Chondrocyte (in vitro differentiated cells): ENCODE measurements at regions not wholly inside any gene's neighbourhood (a gene's known extent, or its start where the extent isn't known, plus 50 kb on each side); places are given as distances from the start of the nearest gene placed in this dataset.

Source experiments
- DNase-seq: peaks from one replicate; pipeline ENCODE4 v3.0.0; 2021; ENCODE audit warnings: mixed read lengths, low spot score
- H3K27ac Mint-ChIP-seq: one replicate; pipeline ENCODE4 v1.8.0; 2021; ENCODE audit warnings: mild to moderate bottlenecking, moderate library complexity, mixed read lengths; ENCODE audit not compliant: unreplicated experiment
- H3K27me3 Mint-ChIP-seq: 2 replicates; pipeline ENCODE4 v1.8.0; 2021; ENCODE audit warnings: low read depth, mixed read lengths
- H3K36me3 Mint-ChIP-seq: 2 replicates; pipeline ENCODE4 v1.8.0; 2021; ENCODE audit warnings: low read depth, mixed read lengths
- H3K4me1 Mint-ChIP-seq: 2 replicates; pipeline ENCODE4 v1.8.0; 2021; ENCODE audit warnings: low read depth, mild to moderate bottlenecking, mixed read lengths
- H3K4me3 Mint-ChIP-seq: one replicate; pipeline ENCODE4 v1.8.0; 2021; ENCODE audit warnings: mild to moderate bottlenecking, moderate library complexity, mixed read lengths; ENCODE audit not compliant: unreplicated experiment
- H3K9me3 Mint-ChIP-seq: 2 replicates; pipeline ENCODE4 v1.8.0; 2021; ENCODE audit warnings: low read depth, mixed read lengths
- TF ChIP-seq, protein P1 (sequence below): fragments of 200-600 bp; sonication (generic); IDR thresholded peaks from 2 replicates; pipeline ENCODE4 v1.5.0; 2021; ENCODE audit warnings: antibody characterized with exemption, mild to moderate bottlenecking, moderate library complexity

DNA sequence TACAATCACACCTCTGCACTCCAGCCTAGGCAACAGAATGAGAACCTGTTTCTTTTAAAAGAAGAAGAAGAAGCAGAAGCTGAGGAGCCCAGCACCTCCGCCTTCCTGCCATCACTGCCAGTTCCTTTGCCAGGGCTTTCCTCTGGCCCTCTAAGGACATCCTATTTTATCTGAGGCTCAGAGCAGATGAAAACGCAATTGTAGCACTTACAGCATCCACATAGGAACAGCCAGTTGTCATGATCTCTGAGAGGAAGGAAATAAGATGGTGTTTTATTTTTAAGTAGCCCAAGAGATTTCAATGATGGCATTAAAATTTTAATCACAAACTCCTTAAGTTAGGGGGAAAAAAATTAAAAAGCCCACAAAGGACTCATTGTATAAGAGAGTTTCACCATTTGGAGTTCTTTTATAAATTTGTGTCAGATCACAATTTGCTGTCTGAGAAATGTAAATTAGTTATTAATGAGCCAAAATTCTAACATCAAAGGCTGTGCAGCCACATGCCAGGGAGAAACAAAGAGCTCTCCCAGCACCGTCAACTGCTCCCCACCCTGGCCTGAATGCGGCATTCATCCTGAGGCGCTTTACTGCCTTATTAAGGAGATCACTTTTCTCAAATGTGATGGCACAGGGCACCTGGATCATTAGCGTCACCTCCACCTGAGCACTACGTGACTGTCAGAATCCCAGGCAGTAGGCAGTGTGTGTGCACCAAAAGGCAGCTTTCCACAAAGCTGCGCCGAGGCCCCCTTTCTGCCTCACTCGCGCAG is 393.0 kb downstream of the FOXO1 start:
- Mint-ChIP-seq H3K27ac (no peak overlapping the region), H3K4me3 (no peak overlapping the region), H3K9me3 (no peaks in the 10 kb centered on the region), H3K4me1 (peaks cover 43% of the 10 kb centered on the region), H3K27me3 (peaks cover 19% of the 10 kb centered on the region), H3K36me3 (peaks cover 2% of the 10 kb centered on the region)
- DNase-seq: no peak
- TF ChIP-seq, protein P1, sequence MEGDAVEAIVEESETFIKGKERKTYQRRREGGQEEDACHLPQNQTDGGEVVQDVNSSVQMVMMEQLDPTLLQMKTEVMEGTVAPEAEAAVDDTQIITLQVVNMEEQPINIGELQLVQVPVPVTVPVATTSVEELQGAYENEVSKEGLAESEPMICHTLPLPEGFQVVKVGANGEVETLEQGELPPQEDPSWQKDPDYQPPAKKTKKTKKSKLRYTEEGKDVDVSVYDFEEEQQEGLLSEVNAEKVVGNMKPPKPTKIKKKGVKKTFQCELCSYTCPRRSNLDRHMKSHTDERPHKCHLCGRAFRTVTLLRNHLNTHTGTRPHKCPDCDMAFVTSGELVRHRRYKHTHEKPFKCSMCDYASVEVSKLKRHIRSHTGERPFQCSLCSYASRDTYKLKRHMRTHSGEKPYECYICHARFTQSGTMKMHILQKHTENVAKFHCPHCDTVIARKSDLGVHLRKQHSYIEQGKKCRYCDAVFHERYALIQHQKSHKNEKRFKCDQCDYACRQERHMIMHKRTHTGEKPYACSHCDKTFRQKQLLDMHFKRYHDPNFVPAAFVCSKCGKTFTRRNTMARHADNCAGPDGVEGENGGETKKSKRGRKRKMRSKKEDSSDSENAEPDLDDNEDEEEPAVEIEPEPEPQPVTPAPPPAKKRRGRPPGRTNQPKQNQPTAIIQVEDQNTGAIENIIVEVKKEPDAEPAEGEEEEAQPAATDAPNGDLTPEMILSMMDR: no peak

DNA sequence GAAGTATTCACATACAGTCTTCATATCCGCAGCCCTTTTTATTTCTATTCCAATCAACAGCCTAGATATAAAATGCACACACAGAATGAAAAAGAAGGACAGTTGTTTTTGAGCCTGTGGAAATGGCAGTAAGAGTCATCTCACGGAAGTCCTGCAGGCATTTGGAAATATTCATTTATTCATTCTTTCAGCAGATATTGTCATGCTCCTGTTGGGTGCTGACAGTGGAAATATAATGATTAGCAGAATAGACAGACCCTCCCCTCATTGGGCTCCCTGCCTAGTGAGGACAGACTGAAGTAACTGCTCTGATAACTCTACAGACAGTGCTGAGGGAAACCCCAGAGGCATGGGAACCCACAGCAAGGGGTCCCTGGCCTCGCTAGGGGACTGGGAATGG is 392.3 kb downstream of the FOXO1 start:
- Mint-ChIP-seq H3K27ac (no peak overlapping the region), H3K4me1 (peaks cover 39% of the 10 kb centered on the region), H3K4me3 (no peak overlapping the region), H3K9me3 (no peaks in the 10 kb centered on the region), H3K36me3 (peaks cover 2% of the 10 kb centered on the region), H3K27me3 (peaks cover 19% of the 10 kb centered on the region)
- TF ChIP-seq, protein P1: no peak
- no peak for DNase-seq

DNA sequence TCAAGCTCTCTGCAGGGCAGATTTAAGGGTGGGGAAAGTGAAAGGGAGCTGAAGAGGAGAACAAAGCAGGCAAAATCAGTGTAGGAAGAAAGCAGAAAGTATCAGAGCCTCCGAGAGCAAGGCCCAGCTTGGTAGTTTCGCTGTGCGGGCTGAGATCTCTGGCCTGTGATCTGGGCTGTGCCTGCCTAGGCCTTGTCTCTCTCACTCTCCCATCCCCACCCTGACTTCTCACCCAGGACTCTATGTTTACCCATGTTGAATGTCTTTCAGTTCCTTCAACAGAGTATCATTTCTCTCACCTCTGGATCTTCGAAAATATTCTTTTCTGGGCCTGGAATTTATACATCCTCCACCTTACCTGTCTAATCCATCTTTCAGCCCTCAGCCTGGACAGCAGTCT is 391.3 kb downstream of the FOXO1 start:
- Mint-ChIP-seq H3K4me1 (peaks cover 32% of the 10 kb centered on the region), H3K9me3 (no peaks in the 10 kb centered on the region), H3K27me3 (peaks cover 24% of the 10 kb centered on the region), H3K36me3 (peaks cover 2% of the 10 kb centered on the region), H3K4me3 (no peak overlapping the region), H3K27ac (no peak overlapping the region)
- DNase-seq: no peak
- TF ChIP-seq, protein P1: no peak

DNA sequence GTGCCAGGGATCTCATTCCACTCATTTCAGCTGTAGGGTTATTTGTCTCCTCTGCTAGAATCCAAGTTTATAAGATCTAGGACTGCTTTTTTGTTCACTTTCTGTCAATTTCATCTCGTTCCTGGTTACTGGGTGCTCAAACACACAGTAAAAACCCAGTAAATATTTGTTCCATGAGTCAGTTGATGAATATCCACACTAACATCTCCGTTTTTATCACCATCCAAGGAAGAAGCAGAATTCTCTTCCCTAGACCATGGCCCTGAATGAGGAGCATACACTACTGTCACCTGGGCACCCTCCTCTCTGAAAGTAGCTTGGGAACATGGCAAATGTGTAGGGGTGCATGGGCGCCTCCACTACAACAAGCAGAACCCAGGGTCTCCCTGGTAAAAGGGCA is 390.8 kb downstream of the FOXO1 start:
- Mint-ChIP-seq H3K9me3 (no peaks in the 10 kb centered on the region), H3K36me3 (peaks cover 2% of the 10 kb centered on the region), H3K4me1 (peaks cover 32% of the 10 kb centered on the region), H3K4me3 (no peak overlapping the region), H3K27me3 (peaks cover 27% of the 10 kb centered on the region), H3K27ac (no peak overlapping the region)
- TF ChIP-seq, protein P1: no peak
- no peak for DNase-seq

DNA sequence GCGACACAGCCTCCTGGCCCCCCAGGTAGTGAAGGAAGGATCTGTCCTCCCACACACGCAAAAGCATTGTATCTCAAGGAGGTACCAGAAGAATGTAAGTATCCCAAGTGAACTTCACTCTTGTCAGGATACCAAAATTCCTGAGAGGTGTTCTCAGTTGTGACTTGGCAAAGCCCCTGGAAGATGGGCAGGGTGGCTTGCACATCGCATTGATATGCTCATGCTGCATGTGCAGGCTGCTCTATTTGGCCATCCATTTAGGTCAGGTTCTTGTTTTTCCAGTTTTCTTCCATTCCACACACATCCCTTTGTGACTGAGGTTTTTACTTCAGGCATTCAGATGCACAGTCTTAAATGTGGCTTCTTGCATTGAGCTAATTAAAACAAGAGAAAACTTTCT is 382.8 kb downstream of the FOXO1 start:
- H3K27ac Mint-ChIP-seq: no peak overlapping the region
- H3K4me1 Mint-ChIP-seq: no peaks in the 10 kb centered on the region
- DNase-seq: no peak
- H3K9me3 Mint-ChIP-seq: no peaks in the 10 kb centered on the region
- H3K27me3 Mint-ChIP-seq: peaks cover 27% of the 10 kb centered on the region
- no peak overlapping the region for H3K4me3 Mint-ChIP-seq
- no peaks in the 10 kb centered on the region for H3K36me3 Mint-ChIP-seq
- TF ChIP-seq, protein P1: no peak
